ENCODE measurements at regions not wholly inside any gene's neighbourhood (a gene's known extent, or its start where the extent isn't known, plus 50 kb on each side); places are given as distances from the start of the nearest gene placed in this dataset.

- Histone ChIP-seq H3K27ac (no peak overlapping the region), H3K9me2 (ENCODE audit: insufficient read depth) (no peaks in the 10 kb centered on the region), H3K9me3 (ENCODE audit: low read depth) (no peaks in the 10 kb centered on the region), H3K4me1 (ENCODE audit: insufficient read depth) (no peaks in the 10 kb centered on the region), H3K9ac (no peak overlapping the region), H4K20me1 (ENCODE audit: insufficient read depth) (no peaks in the 10 kb centered on the region), H3K79me2 (ENCODE audit: insufficient read depth) (no peaks in the 10 kb centered on the region), H3K4me3 (no peak overlapping the region), H3K4me2 (ENCODE audit: unreplicated experiment) (no peak overlapping the region), H3F3A (ENCODE audit: insufficient read depth) (no peaks in the 10 kb centered on the region), H2AFZ (no peak overlapping the region), H3K36me3 (ENCODE audit: low read depth) (no peaks in the 10 kb centered on the region), H3K27me3 (replicated peaks; ENCODE audit: insufficient read depth) (no peaks in the 10 kb centered on the region)
- WGBS, 2 experiments (ENCODE audit: low coverage in 1 of 2, low lambda C conversion rate in 2 of 2, missing lambda C conversion rate in 2 of 2) = 78% methylated on average over 20 of the region's 20 CpGs
- in situ Hi-C loops (cut with MboI) = no loop called here
- no peak for DNase-seq
- TF ChIP-seq EZH2 (IDR thresholded peaks at IDR 0.05; ENCODE audit: insufficient read depth, poor library complexity, severe bottlenecking) (no peak), EZH2phosphoT487 (IDR thresholded peaks at IDR 0.05; ENCODE audit: insufficient read depth, low read depth) (no peak)
Observed at GRCh38 chr12:114747012-114747858, 63.3 kb upstream of the TBX3 start.

GRCh38 chr12:114746297-114747011 is 62.5 kb upstream of the TBX3 start:
- 64 to 65% methylated on average over 6 of the region's 6 CpGs for WGBS, 2 experiments (ENCODE audit: low coverage in 1 of 2, low lambda C conversion rate in 2 of 2, missing lambda C conversion rate in 2 of 2)
- Histone ChIP-seq H3K9me3 (ENCODE audit: low read depth) (no peaks in the 10 kb centered on the region), H3K9me2 (ENCODE audit: insufficient read depth) (no peaks in the 10 kb centered on the region), H4K20me1 (ENCODE audit: insufficient read depth) (no peaks in the 10 kb centered on the region), H3K4me2 (ENCODE audit: unreplicated experiment) (no peak overlapping the region), H3K36me3 (ENCODE audit: low read depth) (no peaks in the 10 kb centered on the region), H3K27me3 (replicated peaks; ENCODE audit: insufficient read depth) (no peaks in the 10 kb centered on the region), H3K27ac (no peak overlapping the region), H3F3A (ENCODE audit: insufficient read depth) (no peaks in the 10 kb centered on the region), H3K79me2 (ENCODE audit: insufficient read depth) (no peaks in the 10 kb centered on the region), H2AFZ (no peak overlapping the region), H3K4me3 (no peak overlapping the region), H3K4me1 (ENCODE audit: insufficient read depth) (no peaks in the 10 kb centered on the region), H3K9ac (no peak overlapping the region)
- TF ChIP-seq EZH2 (IDR thresholded peaks at IDR 0.05; ENCODE audit: insufficient read depth, poor library complexity, severe bottlenecking) (no peak), EZH2phosphoT487 (IDR thresholded peaks at IDR 0.05; ENCODE audit: insufficient read depth, low read depth) (no peak)
- in situ Hi-C loops (cut with MboI) = no loop called here
- DNase-seq = peak; percentile 29

- no peaks in the 10 kb centered on the region for H3K36me3 ChIP-seq (ENCODE audit: low read depth)
- no peaks in the 10 kb centered on the region for H3K27me3 ChIP-seq (replicated peaks; ENCODE audit: insufficient read depth)
- H3K27ac ChIP-seq = no peak overlapping the region
- peak; percentile 43 for DNase-seq
- no peaks in the 10 kb centered on the region for H3K79me2 ChIP-seq (ENCODE audit: insufficient read depth)
- H3K4me3 ChIP-seq = 0 out of 2 replicates have a peak overlapping the region, but pooled peaks have one; percentile 13
- 20 to 24% methylated on average over 15 of the region's 15 CpGs for WGBS, 2 experiments (ENCODE audit: low coverage in 1 of 2, low lambda C conversion rate in 2 of 2, missing lambda C conversion rate in 2 of 2)
- no peaks in the 10 kb centered on the region for H3K4me1 ChIP-seq (ENCODE audit: insufficient read depth)
- H3K9me2 ChIP-seq (ENCODE audit: insufficient read depth) = no peaks in the 10 kb centered on the region
- TF ChIP-seq EZH2 (IDR thresholded peaks at IDR 0.05; ENCODE audit: insufficient read depth, poor library complexity, severe bottlenecking) (no peak), EZH2phosphoT487 (IDR thresholded peaks at IDR 0.05; ENCODE audit: insufficient read depth, low read depth) (no peak)
- H3K4me2 ChIP-seq (ENCODE audit: unreplicated experiment) = peak overlapping the region; percentile 21
- no peaks in the 10 kb centered on the region for H3K9me3 ChIP-seq (ENCODE audit: low read depth)
- no peaks in the 10 kb centered on the region for H3F3A ChIP-seq (ENCODE audit: insufficient read depth)
- peak overlapping the region; percentile 60; the same call in 1 of the 2 replicates for H2AFZ ChIP-seq
- H3K9ac ChIP-seq = no peak overlapping the region; the same call in 1 of the 2 replicates
- in situ Hi-C loops (cut with MboI) = no loop called here
- no peaks in the 10 kb centered on the region for H4K20me1 ChIP-seq (ENCODE audit: insufficient read depth)
Observed at GRCh38 chr12:114744691-114745090, 60.7 kb upstream of the TBX3 start.

DNA sequence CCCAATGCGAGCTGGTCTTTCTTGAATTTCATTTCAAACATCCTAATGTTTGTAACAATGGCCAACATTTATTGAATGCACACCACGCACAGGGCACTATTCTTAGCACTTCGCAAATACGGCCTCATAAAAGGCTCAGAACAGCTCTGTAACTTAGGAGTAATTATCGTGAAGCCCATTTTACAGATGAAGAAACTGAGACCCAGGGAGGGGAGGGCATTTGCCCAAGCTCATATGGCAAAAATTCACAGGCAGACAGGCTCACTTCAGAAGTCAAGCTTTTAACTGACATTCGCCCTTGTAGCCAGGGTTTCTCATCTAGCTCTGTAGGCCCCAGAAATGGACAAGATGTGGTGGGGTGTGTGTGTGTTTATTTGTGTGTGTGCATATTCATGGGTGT is 60.3 kb upstream of the TBX3 start:
- Histone ChIP-seq H3K9ac (no peak overlapping the region), H3K27me3 (replicated peaks; ENCODE audit: insufficient read depth) (no peaks in the 10 kb centered on the region), H2AFZ (peak overlapping the region; percentile 60; the same call in 1 of the 2 replicates), H4K20me1 (ENCODE audit: insufficient read depth) (no peaks in the 10 kb centered on the region), H3K4me1 (ENCODE audit: insufficient read depth) (no peaks in the 10 kb centered on the region), H3K9me2 (ENCODE audit: insufficient read depth) (no peaks in the 10 kb centered on the region), H3K36me3 (ENCODE audit: low read depth) (no peaks in the 10 kb centered on the region), H3F3A (ENCODE audit: insufficient read depth) (no peaks in the 10 kb centered on the region), H3K4me2 (ENCODE audit: unreplicated experiment) (peak overlapping the region; percentile 21), H3K27ac (no peak overlapping the region), H3K9me3 (ENCODE audit: low read depth) (no peaks in the 10 kb centered on the region), H3K79me2 (ENCODE audit: insufficient read depth) (no peaks in the 10 kb centered on the region), H3K4me3 (no peak overlapping the region)
- DNase-seq = no peak
- no peak for TF ChIP-seq EZH2phosphoT487 (IDR thresholded peaks at IDR 0.05; ENCODE audit: insufficient read depth, low read depth)
- TF ChIP-seq EZH2 (IDR thresholded peaks at IDR 0.05; ENCODE audit: insufficient read depth, poor library complexity, severe bottlenecking) = no peak
- in situ Hi-C loops (cut with MboI) = no loop called here
- 89 to 93% methylated on average over 6 of the region's 6 CpGs for WGBS, 2 experiments (ENCODE audit: low coverage in 1 of 2, low lambda C conversion rate in 2 of 2, missing lambda C conversion rate in 2 of 2)

Data from GM23248 (cell line).